Left lung (tissue), 4 donors: ENCODE measurements at regions not wholly inside any gene's neighbourhood (a gene's known extent, or its start where the extent isn't known, plus 50 kb on each side); places are given as distances from the start of the nearest gene placed in this dataset.

Experiments
- ATAC-seq: fragments of 200-7000 bp; cut with Tn5 transposase; one replicate; pipeline ENCODE4 v1.9.1; 2020; ENCODE audit warnings: moderate library complexity
- DNase-seq, 4 donors: peaks; one replicate each; pipeline ENCODE4 v3.0.0-alpha.2; 2013 to 2020
- H3K27ac ChIP-seq, 2 donors: fragments of 200-600 bp; sonication (generic) in 1 of 2; one replicate each; pipeline versions ENCODE4 v1.5.0 to v1.8.0; 2020 to 2021
- H3K27me3 ChIP-seq, 2 donors: fragments of 200-600 bp; sonication (generic) in 1 of 2; one replicate each; pipeline versions ENCODE4 v1.5.0 to v1.8.0; 2020 to 2021
- H3K36me3 ChIP-seq, 2 donors: fragments of 200-600 bp; sonication (generic) in 1 of 2; one replicate each; pipeline versions ENCODE4 v1.5.0 to v1.8.0; 2020 to 2021
- H3K4me1 ChIP-seq, 2 donors: fragments of 200-600 bp; one replicate each; pipeline ENCODE4 v1.8.0; 2021
- H3K4me3 ChIP-seq, 2 donors: fragments of 200-600 bp; sonication (generic) in 1 of 2; one replicate each; pipeline versions ENCODE4 v1.5.0 to v1.8.0; 2020 to 2021; ENCODE audit warnings: mild to moderate bottlenecking in 1 of 2
- H3K9me3 ChIP-seq, 2 donors: fragments of 200-600 bp; sonication (generic) in 1 of 2; one replicate each; pipeline versions ENCODE4 v1.5.0 to v1.8.0; 2020 to 2021
- CTCF ChIP-seq, 2 donors: fragments of 200-600 bp; sonication (generic) in 1 of 2; IDR thresholded peaks; one replicate each; pipeline versions ENCODE4 v1.5.0 to v1.8.0; 2021; ENCODE audit warnings: antibody characterized with exemption in 2 of 2
- intact Hi-C, 2 donors: fragments of 100-400 bp; cut with DNase I; formaldehyde crosslinking; loops; one replicate each; pipeline versions ENCODE4 v1.11.2 to v1.14.2; 2022
- donor health status: DM: no; HTN: yes; CAD: no.
- donor health status: DM: no; HTN: no; CAD: no.

- DNase-seq, result no peak
- ATAC-seq, result no peak
- Histone ChIP-seq H3K36me3 (no peaks in the 10 kb centered on the region), H3K9me3 (peaks cover 0 to 2% of the 10 kb centered on the region in 2 donors), H3K4me3 (no peak overlapping the region), H3K27me3 (peaks cover 0 to 30% of the 10 kb centered on the region in 2 donors), H3K4me1 (no peaks in the 10 kb centered on the region), H3K27ac (no peak overlapping the region)
- no peak for TF ChIP-seq CTCF (IDR thresholded peaks at IDR 0.05)
- intact Hi-C loops, result no loop called here
Measured at GRCh38 chr1:30277415-30277814, 446.0 kb downstream of the MATN1 start.

GRCh38 chr1:30275926-30276764 lies 447.2 kb downstream of the MATN1 start:
- Histone ChIP-seq H3K4me1 (no peaks in the 10 kb centered on the region), H3K27ac (no peak overlapping the region), H3K9me3 (peaks cover 0 to 2% of the 10 kb centered on the region in 2 donors), H3K4me3 (no peak overlapping the region), H3K36me3 (no peaks in the 10 kb centered on the region), H3K27me3 (peaks cover 0 to 30% of the 10 kb centered on the region in 2 donors)
- DNase-seq (no peak), ATAC-seq (no peak)
- TF ChIP-seq CTCF (IDR thresholded peaks at IDR 0.05), result no peak
- intact Hi-C loops, result no loop called here

GRCh38 chr1:30274976-30275621 lies 448.3 kb downstream of the MATN1 start:
- DNase-seq (no peak), ATAC-seq (no peak)
- Histone ChIP-seq H3K9me3 (peaks cover 0 to 2% of the 10 kb centered on the region in 2 donors), H3K27ac (no peak overlapping the region), H3K4me3 (no peak overlapping the region), H3K4me1 (no peaks in the 10 kb centered on the region), H3K27me3 (peaks cover 0 to 30% of the 10 kb centered on the region in 2 donors), H3K36me3 (no peaks in the 10 kb centered on the region)
- no peak for TF ChIP-seq CTCF (IDR thresholded peaks at IDR 0.05)
- intact Hi-C loops, result no loop called here

GRCh38 chr1:30274173-30274970 lies 449.0 kb downstream of the MATN1 start:
- Histone ChIP-seq H3K4me1 (no peaks in the 10 kb centered on the region), H3K27me3 (peaks cover 0 to 30% of the 10 kb centered on the region in 2 donors), H3K4me3 (no peak overlapping the region), H3K27ac (no peak overlapping the region), H3K9me3 (peaks cover 0 to 2% of the 10 kb centered on the region in 2 donors), H3K36me3 (no peaks in the 10 kb centered on the region)
- no peak for ATAC-seq
- DNase-seq, result no peak
- intact Hi-C loops, result no loop called here
- no peak for TF ChIP-seq CTCF (IDR thresholded peaks at IDR 0.05)

GRCh38 chr1:30273456-30273855 lies 449.9 kb downstream of the MATN1 start:
- no peak overlapping the region for H3K4me3 ChIP-seq
- peaks cover 0 to 2% of the 10 kb centered on the region in 2 donors for H3K9me3 ChIP-seq
- no peak for ATAC-seq
- intact Hi-C loops, result no loop called here
- H3K4me1 ChIP-seq, result no peaks in the 10 kb centered on the region
- peaks cover 0 to 21% of the 10 kb centered on the region in 2 donors for H3K27me3 ChIP-seq
- DNase-seq, result no peak
- no peak for TF ChIP-seq CTCF (IDR thresholded peaks at IDR 0.05)
- H3K36me3 ChIP-seq, result no peaks in the 10 kb centered on the region
- H3K27ac ChIP-seq, result no peak overlapping the region
